ENCODE measurements at regions not wholly inside any gene's neighbourhood (a gene's known extent, or its start where the extent isn't known, plus 50 kb on each side); places are given as distances from the start of the nearest gene placed in this dataset.

DNA sequence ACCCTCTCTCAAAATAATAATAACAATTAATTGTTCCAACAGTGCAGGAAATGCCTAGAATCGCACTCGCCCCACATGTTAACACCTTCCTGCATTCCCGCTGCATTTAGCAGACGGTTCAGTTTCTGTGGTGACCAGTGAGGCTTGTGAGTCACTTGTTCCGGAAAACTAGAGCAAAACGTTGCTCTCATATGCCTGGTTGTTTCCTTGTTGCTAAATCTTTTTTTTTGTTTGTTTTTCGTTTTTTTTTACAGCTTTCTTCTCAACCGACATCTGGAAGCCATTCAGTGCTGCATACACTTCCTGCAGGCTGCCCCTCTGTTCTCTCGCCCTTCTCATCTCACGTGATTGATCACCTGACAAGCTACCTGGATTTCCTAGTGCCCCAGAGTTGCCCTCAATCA lies 56.9 kb upstream of the TMPRSS2 start:
- H3K4me3 ChIP-seq (ENCODE audit: low read depth, low read length) = no peak overlapping the region
- POLR2A ChIA-PET = no interaction called here
- TF ChIP-seq, protein P1, sequence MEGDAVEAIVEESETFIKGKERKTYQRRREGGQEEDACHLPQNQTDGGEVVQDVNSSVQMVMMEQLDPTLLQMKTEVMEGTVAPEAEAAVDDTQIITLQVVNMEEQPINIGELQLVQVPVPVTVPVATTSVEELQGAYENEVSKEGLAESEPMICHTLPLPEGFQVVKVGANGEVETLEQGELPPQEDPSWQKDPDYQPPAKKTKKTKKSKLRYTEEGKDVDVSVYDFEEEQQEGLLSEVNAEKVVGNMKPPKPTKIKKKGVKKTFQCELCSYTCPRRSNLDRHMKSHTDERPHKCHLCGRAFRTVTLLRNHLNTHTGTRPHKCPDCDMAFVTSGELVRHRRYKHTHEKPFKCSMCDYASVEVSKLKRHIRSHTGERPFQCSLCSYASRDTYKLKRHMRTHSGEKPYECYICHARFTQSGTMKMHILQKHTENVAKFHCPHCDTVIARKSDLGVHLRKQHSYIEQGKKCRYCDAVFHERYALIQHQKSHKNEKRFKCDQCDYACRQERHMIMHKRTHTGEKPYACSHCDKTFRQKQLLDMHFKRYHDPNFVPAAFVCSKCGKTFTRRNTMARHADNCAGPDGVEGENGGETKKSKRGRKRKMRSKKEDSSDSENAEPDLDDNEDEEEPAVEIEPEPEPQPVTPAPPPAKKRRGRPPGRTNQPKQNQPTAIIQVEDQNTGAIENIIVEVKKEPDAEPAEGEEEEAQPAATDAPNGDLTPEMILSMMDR (IDR thresholded peaks at IDR 0.05; ENCODE audit: insufficient read depth, low read depth, low read length) = no peak
- CTCF ChIA-PET = interaction anchor here (0.5 to 1.1 kb wide), 4 partner anchors 23 to 213 kb away, joined by 3 to 5 read pairs (median 3); no protein-coding TSS in a partner anchor
- peak; percentile 68 for DNase-seq (ENCODE audit: low read depth)
- no peaks in the 10 kb centered on the region for H3K36me3 ChIP-seq (ENCODE audit: control insufficient read depth, insufficient read depth, low read length)
- H3K27me3 ChIP-seq (ENCODE audit: control insufficient read depth, insufficient read depth, low read length) = no peaks in the 10 kb centered on the region; the same call in 1 of the 2 replicates

GRCh38 chr21:41562101-41563000 lies 54.4 kb upstream of the TMPRSS2 start:
- CTCF ChIA-PET = interaction anchor here (0.7 to 1.2 kb wide), 4 partner anchors 15 to 279 kb away, joined by 3 to 5 read pairs (median 4); no protein-coding TSS in a partner anchor
- Histone ChIP-seq H3K36me3 (ENCODE audit: control insufficient read depth, insufficient read depth, low read length) (no peaks in the 10 kb centered on the region), H3K27me3 (ENCODE audit: control insufficient read depth, insufficient read depth, low read length) (peaks cover 2% of the 10 kb centered on the region; the same call in 1 of the 2 replicates), H3K4me3 (ENCODE audit: low read depth, low read length) (no peak overlapping the region)
- no peak for DNase-seq (ENCODE audit: low read depth)
- TF ChIP-seq, protein P1 (IDR thresholded peaks at IDR 0.05; ENCODE audit: insufficient read depth, low read depth, low read length) = no peak
- POLR2A ChIA-PET = no interaction called here

DNA sequence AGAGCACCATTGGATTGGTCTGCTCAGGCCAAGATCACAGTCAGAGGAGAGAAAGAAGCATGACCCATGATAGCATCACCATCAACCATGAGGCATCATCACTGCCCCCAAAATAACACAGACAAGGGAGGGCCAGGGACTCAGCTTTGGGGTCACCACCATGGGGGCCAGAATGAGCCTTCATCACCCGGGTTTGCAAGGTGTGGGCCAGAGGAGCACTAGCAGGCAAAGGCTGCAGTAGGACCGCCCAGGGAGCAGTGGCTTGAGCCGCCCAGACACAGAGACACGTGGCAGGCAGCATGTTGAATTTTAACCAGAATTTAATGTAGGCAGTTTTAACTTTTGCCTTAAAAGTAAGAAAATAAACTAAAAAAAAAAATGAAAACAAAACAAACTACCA lies 53.7 kb upstream of the TMPRSS2 start:
- peaks cover 2% of the 10 kb centered on the region; the same call in 1 of the 2 replicates for H3K27me3 ChIP-seq (ENCODE audit: control insufficient read depth, insufficient read depth, low read length)
- ChIA-PET CTCF (interaction anchor here (0.8 kb wide), 1 partner anchor 256 kb away, joined by 3 read pairs; no protein-coding TSS in a partner anchor), POLR2A (no interaction called here)
- H3K36me3 ChIP-seq (ENCODE audit: control insufficient read depth, insufficient read depth, low read length) = no peaks in the 10 kb centered on the region
- DNase-seq (ENCODE audit: low read depth) = no peak
- TF ChIP-seq, protein P1 (IDR thresholded peaks at IDR 0.05; ENCODE audit: insufficient read depth, low read depth, low read length) = no peak
- no peak overlapping the region for H3K4me3 ChIP-seq (ENCODE audit: low read depth, low read length)

DNA sequence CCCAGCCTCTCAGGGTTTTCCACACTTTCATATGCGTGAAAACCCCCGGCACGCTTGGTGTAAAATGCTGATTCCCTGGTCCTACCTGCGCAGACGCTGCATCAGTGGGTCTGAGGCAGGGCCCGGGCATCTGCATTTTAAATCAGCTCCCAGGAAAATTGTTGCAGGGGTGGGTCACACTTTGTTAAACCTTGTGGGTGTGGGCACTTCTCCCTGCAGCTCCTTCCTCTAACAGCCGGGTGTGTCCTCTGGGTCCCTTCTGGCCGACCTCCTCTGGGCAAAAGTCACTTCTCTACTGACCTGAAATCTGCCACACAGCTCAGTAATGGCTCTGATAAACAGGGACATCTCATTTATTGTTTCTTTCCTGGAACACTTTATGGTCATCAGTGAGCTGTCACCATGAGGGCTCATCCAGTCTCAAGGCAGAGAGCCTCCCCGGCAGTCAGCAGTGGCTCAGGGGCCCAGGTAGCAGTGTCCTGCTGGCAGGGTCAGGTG lies 52.8 kb upstream of the TMPRSS2 start:
- DNase-seq (ENCODE audit: low read depth) = no peak
- Histone ChIP-seq H3K4me3 (ENCODE audit: low read depth, low read length) (no peak overlapping the region), H3K36me3 (ENCODE audit: control insufficient read depth, insufficient read depth, low read length) (no peaks in the 10 kb centered on the region), H3K27me3 (ENCODE audit: control insufficient read depth, insufficient read depth, low read length) (peaks cover 2% of the 10 kb centered on the region)
- CTCF ChIA-PET = interaction anchor here (1.1 to 1.5 kb wide), 3 partner anchors 14 to 277 kb away, joined by 3 to 5 read pairs (median 4); no protein-coding TSS in a partner anchor
- TF ChIP-seq, protein P1 (IDR thresholded peaks at IDR 0.05; ENCODE audit: insufficient read depth, low read depth, low read length) = no peak
- POLR2A ChIA-PET = no interaction called here
